Bronchial epithelial cell (primary cell): ENCODE measurements at regions not wholly inside any gene's neighbourhood (a gene's known extent, or its start where the extent isn't known, plus 50 kb on each side); places are given as distances from the start of the nearest gene placed in this dataset.

Experiments
- DNase-seq: peaks from one replicate; pipeline ENCODE4 v3.0.0-alpha.2; 2010; ENCODE audit warnings: low read depth
- FAIRE-seq: peaks from 2 replicates; lab custom pipeline; 2011; peaks lifted over from hg19 to GRCh38; lab: Jason Lieb, UNC
- H3K27me3 ChIP-seq: 2 replicates; pipeline ENCODE4 v1.5.1; 2011; ENCODE audit warnings: low read length; ENCODE audit not compliant: control insufficient read depth, insufficient read depth
- H3K36me3 ChIP-seq: 2 replicates; pipeline ENCODE4 v1.5.1; 2011; ENCODE audit warnings: low read length; ENCODE audit not compliant: control insufficient read depth, insufficient read depth
- H3K4me3 ChIP-seq: 2 replicates; pipeline ENCODE4 v1.5.1; 2011; ENCODE audit warnings: mild to moderate bottlenecking, low read depth, low read length, control low read depth
- TF ChIP-seq, protein P1 (sequence below): IDR thresholded peaks from 2 replicates; pipeline ENCODE4 v1.5.1; 2011; ENCODE audit warnings: mild to moderate bottlenecking, moderate library complexity, low read length, control low read depth, inconsistent platforms; ENCODE audit not compliant: insufficient read depth, severe bottlenecking

DNA sequence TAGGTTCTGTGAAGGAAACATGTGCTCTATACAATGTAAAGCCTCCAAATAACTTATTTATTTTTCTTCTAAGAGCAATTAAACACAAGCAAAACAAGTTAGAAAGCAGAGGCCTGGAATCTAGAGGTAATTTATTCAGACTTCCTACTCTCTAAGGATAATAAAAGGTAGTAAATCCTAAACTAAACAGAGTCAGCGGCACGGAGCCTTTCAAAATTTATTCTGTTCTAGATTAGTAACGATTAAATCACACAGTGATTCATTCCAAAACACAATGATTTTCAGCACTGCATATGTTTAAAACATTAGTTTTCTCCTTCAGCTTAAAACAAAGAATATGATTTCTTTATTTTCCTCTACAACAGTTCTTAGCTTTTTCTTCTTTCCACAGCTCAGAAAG is 160.9 kb downstream of the FBXO15 start:
- TF ChIP-seq, protein P1, sequence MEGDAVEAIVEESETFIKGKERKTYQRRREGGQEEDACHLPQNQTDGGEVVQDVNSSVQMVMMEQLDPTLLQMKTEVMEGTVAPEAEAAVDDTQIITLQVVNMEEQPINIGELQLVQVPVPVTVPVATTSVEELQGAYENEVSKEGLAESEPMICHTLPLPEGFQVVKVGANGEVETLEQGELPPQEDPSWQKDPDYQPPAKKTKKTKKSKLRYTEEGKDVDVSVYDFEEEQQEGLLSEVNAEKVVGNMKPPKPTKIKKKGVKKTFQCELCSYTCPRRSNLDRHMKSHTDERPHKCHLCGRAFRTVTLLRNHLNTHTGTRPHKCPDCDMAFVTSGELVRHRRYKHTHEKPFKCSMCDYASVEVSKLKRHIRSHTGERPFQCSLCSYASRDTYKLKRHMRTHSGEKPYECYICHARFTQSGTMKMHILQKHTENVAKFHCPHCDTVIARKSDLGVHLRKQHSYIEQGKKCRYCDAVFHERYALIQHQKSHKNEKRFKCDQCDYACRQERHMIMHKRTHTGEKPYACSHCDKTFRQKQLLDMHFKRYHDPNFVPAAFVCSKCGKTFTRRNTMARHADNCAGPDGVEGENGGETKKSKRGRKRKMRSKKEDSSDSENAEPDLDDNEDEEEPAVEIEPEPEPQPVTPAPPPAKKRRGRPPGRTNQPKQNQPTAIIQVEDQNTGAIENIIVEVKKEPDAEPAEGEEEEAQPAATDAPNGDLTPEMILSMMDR: no peak
- Histone ChIP-seq H3K36me3 (no peaks in the 10 kb centered on the region), H3K4me3 (no peak overlapping the region), H3K27me3 (no peaks in the 10 kb centered on the region)
- FAIRE-seq (no peak), DNase-seq (peak; percentile 64)

DNA sequence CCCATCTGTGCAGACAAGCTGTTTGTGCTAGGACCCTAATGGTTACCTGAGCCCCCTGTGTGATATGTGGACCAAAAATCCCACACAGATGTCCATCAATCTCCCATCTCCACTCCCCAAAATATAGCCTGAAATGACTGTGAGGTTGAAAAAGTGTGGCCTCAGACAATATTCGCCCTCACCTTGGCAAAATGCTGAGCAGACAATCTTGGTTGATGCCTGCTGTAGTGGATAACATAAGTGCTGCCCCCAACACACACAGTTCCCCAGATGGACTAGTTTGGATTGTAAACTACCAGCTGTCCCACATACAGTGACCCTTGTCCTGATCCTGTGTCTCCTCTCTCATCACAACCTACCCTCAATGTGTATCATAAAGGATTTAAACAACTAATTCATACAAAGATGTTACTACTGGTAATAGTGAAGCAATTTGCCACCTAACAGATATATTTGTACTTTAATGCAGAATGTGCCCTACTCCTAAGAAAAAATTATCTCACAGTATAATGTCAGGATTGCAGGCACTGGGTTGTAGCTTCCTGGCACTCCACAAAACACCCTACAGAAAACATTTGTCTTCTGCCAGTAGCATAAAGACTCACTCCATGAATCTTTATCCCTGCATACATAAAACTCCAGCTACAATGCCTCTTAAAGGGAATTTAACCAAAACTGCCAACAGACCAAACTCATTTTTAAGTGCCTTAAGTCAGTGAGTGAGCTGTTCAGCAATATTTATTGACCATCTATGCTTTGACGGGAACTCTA is 161.6 kb downstream of the FBXO15 start:
- DNase-seq: no peak
- TF ChIP-seq, protein P1: no peak

DNA sequence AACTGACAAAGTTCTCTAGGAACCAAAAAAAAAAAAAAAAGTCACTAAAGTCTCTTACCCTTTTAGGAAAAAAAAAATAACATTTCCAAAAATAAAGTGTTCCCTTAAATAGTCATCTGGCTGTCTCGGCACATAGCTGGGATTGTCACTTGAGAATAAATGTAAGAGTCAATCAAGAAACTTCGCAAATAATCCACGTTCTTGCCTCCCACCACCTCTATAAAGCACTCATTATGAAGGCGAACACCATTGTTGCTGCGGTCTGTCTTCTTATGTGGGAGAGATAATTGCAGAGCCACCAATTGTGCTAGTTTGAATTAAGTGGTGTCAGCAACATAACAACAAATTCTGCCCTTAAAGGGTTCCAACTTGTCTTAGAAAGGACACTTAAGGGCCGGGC is 163.7 kb downstream of the FBXO15 start:
- Histone ChIP-seq H3K27me3 (no peaks in the 10 kb centered on the region), H3K4me3 (no peak overlapping the region), H3K36me3 (no peaks in the 10 kb centered on the region)
- no peak for DNase-seq
- TF ChIP-seq, protein P1: no peak
- FAIRE-seq: no peak

More for the DNA sequence above, 161.6 kb downstream of the FBXO15 start:
- H3K4me3 ChIP-seq: no peak overlapping the region
- H3K27me3 ChIP-seq: no peaks in the 10 kb centered on the region
- no peak for FAIRE-seq
- no peaks in the 10 kb centered on the region for H3K36me3 ChIP-seq

DNA sequence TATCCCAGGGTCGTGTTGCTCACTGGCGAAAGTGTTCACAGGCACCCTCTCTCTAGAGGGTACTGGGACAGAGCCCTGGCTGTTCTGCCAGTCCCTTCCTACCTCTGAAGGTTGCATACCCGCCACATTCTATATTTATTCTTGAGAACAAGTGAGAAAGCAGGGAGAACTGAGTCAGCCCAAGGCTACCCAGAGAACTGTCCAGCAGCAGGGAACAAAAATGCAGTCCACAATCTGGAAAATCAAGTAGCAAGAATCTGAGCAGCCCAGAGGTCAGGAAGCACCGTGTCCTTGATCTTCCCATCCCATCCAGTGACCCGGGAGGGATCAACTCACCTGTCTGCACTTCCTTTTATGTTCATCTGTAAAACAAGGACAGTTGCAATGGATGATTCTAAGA is 164.1 kb downstream of the FBXO15 start:
- DNase-seq: no peak
- no peaks in the 10 kb centered on the region for H3K36me3 ChIP-seq
- H3K4me3 ChIP-seq: no peak overlapping the region
- FAIRE-seq: no peak
- no peaks in the 10 kb centered on the region for H3K27me3 ChIP-seq
- TF ChIP-seq, protein P1: no peak

DNA sequence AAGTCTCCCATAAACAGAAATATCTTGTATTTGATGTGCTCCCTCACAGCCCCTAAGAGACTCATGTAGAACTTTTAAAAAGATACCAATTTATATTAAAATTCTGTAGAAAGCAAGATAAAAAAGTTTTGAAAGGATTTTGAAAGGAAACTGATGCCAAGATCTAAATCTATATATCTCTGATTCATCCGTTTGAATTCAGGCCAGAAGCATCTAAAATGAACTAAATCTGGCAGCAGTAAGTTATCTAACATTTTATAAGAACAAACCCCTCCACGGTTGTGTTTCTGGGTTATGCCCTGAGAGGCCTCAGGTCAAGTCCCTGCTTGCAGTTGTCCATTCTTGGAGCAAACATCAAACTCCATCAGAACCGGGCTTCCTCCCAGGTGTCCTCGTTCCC is 165.8 kb downstream of the FBXO15 start:
- H3K27me3 ChIP-seq: no peaks in the 10 kb centered on the region
- no peak for DNase-seq
- H3K36me3 ChIP-seq: no peaks in the 10 kb centered on the region
- TF ChIP-seq, protein P1: no peak
- no peak overlapping the region for H3K4me3 ChIP-seq
- no peak for FAIRE-seq
